IPS DF 4.7 (cell line): ENCODE measurements at regions not wholly inside any gene's neighbourhood (a gene's known extent, or its start where the extent isn't known, plus 50 kb on each side); places are given as distances from the start of the nearest gene placed in this dataset.

Experiments
- DNase-seq: peaks from one replicate; pipeline ENCODE4 v3.0.0-alpha.2; 2013; ENCODE audit warnings: low spot score; ENCODE audit errors: extremely low read depth

DNA sequence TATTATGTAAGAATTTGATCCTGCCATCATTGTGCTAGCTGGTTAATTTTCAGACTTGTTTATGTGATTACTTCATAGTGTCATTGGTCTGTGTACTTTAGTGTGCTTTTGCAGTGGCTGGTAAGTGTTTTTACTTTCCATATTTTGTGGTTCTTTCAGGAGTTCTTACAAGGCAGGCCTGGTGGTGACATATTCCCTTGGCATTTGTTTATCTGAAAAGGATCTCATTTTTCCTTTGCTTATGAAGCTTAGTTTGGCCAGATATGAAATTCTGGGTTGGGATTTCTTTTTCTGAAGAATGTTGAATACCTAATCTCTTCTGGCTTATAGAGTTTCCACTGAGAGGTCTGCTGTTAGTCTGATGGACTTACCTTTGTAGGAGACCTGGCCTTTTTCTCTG is 72.8 kb upstream of the MC4R start:
- no peak for DNase-seq

DNA sequence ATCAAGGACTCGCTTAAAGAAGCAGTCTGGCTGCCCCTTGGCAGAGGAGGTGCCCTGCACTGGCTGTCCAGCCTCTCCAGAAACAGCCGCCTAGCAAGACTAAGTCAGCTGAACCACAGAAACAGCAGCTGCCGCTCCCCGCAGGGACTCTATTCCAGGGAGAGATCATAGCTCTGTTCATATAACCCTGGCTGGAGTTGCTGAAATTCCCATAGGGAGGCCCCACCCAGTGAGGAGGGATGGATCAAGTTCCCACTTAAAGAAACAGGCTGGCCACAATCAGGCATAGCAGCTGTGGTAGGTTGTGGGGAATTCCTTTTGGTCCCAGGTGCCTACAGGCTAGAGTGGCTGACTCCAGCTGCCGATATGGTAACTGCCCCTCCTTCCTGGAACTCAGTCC is 74.2 kb upstream of the MC4R start:
- DNase-seq: no peak

DNA sequence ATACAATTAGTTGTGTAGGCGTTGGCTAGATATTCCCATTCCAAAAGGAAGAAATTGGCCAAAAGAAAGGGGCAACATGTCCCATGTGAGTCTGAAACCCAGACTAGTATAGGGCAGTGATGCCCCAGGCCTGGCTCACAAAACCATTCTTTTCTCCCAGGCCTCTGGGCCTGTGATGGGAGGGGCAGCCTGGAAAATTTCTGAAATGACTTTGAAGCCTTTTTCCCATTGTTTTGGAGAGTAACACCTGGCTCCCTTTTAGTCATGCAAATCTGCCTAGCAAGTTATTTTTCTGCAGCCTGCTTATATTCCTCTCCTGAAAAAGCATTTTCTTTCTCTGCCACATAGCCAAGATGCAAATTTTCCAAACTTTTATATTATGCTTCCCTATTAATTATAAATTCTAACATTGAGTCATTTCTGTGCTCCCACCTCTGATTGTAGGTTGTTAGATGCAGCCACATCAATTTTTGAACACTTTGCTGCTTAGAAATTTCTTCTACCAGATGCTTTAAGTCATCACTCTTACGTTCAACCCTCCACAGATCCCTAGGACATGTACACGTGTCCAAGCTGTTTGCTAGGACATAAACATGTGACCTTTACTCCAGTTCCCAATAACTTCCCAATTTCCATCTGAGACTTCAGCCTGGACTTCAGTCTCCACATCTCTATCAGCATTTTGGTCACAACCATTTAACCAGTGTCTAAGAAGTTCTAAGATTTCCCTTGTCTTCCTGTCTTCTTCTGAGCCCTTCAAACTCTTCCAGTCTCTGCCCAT is 76.1 kb upstream of the MC4R start:
- peak; percentile 28 for DNase-seq

DNA sequence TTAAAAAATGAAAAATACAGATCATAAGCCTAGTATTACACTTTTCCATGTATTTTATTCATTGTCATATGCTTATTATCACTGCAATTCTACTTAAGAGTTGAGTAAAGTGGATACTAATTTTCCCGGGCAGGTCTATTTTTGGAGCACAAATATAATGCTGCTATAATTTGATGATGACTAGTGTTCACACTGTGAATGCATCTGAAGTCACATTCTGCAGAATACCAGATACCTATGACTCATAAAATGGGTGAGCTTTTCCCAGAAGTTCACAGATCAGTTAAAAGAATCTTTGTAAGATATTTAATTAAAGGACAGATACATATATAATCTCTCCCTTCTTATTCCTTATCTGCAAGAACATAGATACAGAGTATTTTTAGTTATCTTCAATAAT is 79.8 kb upstream of the MC4R start:
- DNase-seq: no peak

DNA sequence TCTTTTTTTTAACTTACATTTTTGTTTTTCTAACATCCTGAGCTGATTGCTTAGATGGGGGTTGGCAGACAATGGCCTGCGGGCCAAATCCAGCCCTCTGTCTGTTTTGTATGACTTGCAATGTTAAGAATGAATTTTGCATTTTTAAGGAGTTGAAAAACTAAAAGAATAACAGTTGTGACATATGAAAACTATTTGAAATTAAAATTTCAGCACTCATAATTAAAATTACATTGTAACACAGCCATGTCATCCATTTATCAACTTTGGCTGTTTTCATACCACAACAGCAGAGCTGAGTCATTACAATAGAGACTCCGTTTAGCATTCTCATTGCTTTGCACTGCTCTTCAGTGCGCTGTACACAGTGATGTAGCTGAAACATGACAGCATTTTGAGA is 94.1 kb upstream of the MC4R start:
- no peak for DNase-seq

DNA sequence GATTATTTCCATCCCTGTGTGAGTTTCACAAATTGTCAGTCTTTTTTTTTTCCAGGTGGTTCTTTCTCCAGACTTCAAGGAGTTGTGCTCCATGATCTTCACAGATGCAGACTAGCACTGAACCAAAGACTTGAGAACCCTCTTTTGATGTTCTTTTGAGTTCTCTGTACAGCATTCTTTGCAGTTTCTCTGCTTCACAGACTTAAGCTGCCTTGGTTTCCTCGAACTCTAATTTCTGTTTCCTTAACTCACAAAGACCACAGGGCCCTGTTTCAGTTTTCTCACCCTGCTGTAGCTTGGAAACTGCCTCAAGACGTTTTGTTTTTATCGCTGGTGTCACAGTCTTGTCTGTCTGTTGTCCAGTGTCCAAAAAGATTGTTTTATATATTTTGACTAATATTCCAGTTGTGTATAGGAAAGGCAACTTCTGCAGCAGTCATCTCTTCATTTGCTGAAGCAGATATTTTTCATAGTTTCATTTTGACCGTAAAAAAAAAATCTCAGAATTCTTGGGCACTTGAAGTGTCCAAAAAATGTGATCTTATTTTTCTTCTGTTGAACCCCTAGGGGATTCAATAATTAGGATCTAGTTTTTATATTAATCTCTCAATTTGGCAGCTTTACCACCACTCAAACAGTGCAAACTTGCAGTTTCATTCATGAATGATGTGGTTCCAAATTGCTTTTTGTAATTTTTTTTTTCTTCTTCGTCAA is 97.0 kb upstream of the MC4R start:
- no peak for DNase-seq

DNA sequence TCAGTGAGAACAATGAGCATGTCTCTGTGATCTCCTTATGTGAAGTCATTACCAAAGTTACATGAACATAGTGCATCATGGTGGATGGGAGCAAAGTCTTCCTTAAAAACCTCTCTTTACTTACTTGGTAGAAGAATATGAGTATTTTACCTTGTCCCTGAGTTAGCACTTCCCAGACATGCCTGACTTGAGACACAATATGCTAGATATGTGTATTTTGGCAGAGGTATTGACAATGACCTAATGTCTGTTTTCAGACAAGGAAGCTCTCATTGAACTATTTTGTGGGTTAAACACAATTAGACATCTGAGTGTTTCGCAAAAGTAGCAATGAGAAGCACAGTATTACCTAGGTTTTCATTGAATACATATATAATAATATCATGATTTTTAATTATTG is 99.1 kb upstream of the MC4R start:
- no peak for DNase-seq

DNA sequence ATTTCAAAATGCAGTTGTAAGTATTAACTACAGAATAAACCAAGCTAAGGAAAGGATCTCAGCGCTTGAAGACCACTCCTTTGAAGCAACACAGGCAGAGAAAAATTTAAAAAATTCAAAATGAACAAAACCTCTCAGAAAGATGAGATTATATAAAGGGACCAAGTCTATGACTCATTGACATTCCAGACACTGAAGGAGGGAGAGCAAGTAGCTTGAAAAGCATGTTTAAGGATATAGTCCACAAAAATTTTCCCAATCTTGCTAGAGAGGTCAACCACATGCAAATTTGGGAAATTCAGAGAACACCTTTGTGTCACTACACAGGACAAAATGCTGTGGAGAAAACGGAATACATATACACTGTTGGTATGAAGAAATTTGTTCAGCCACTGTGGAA is 112.6 kb upstream of the MC4R start:
- no peak for DNase-seq

DNA sequence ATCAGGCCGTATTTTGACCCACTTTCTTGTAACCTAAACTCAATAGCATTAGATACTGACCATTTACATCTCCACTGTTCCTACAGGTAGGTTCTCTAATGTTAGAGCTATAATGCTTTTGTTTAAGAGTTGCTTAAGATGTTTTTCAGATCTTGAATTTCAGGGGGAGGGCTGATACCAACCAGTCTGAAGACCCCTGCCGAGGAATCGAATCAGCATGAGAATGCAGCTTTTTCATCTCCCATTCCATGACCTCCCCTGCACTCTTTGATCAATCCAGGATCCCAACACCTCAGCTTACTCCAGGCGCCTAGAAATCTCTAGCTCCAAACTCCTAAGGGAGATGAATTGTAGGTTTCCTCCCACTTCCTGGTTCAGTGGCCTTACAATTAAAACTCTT is 120.5 kb upstream of the MC4R start:
- peak; percentile 22 for DNase-seq

DNA sequence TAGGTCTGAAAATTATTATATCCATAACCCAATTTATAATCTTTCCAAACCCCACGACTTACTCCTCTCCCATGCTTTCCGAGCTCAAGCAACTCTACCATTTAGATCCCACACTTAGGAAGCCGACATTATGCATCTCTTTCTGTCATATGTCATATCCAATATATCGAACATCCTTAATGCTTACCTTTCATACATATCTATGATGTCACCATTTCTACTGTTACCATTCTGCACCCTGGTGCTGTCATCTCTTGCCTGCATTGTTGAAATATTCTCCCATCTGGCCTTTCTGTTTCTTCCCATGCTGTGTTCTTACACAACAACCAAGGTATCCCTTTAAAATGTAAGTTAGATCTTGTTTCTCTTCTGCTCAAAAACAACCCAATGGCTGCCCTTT is 127.1 kb upstream of the MC4R start:
- DNase-seq: no peak

DNA sequence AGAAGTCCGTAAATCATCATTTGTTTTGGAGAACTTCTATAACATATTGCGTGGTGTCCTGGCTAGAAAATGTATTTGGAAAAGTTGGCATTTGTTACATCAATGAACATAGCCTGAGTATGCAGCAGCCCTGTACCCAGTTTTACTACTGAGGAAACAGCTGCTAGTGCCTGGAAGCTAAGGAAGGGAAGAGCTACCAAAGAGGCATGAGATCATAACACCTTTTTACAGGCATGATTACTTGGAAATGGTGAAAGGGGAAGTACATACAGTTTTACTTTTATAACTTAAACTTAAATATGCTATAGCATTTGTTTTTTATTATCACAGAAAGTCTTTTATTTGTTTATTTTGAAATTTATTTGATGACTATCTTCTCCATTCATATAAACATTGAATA is 128.4 kb upstream of the MC4R start:
- DNase-seq: no peak

DNA sequence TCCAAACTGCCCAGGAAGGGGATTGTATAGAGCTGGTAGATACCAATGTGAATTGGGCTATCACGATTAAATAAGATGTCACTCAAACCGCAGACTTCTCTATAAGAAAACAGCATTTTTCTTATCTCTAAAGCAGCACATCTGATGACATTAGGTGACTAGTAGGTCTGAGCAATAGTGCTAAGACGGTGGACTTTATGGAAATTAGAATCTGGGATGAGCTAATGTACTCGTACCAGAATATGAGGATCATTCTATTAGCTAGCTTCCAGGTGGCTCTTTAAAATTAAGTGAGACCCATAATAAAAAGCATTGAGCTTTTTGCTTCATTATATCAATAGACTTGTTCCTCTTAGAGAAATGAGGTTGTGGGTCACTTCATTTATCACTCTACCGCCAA is 130.0 kb upstream of the MC4R start:
- DNase-seq: no peak

DNA sequence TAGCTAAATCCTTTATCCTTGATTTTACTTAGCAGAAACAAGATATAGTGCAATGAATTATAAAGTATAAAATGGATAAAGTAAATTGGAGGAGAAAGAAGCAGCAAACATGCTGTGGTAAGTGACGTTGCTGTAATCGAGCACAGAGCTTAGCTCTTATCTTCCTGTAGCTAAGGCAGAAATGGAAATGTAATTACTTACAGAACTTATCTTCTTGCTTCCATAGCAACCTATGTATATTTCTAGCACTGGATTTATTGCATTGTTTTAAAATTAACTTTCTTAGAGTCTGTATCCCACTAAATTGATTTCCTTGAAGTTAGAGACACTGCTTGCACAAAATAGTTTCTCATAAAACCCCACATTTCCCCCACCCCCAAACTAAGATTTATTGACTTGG is 130.6 kb upstream of the MC4R start:
- DNase-seq: no peak

DNA sequence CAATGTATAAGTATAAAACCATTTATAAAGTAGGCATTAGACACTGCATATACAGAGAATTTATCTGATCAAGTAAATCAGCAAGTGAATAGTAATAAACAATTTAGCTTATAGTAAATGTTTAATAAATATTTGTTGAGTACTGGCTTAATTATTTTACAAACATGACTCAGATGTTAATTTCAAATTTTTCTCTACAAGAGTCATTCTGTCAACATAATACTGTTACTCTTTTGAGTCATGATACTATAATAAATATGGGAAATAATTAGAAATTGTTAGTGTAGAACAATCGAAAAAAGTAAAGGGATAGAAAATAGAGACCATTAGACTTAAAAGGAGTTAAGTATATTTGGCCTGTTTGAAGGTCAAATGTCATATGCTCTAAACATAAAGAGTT is 133.6 kb upstream of the MC4R start:
- no peak for DNase-seq

DNA sequence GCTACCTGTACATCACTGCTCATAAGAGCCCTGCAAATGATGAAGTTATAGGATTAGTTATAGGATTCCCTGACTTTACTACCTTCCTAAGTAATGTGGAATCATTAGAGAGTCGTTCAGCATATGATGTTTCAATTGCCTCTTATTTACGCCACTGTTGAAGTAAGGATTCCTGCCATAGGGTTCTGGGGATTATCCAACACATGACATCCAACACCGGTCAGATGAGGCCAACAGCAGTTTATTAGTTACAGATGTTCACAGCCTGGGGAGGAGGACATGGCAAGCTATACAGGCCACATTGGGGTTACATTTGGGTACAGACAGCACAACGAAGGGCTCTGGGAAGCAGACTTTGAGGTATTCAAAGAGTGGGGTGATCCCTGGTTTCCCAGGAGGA is 134.1 kb upstream of the MC4R start:
- DNase-seq: no peak

DNA sequence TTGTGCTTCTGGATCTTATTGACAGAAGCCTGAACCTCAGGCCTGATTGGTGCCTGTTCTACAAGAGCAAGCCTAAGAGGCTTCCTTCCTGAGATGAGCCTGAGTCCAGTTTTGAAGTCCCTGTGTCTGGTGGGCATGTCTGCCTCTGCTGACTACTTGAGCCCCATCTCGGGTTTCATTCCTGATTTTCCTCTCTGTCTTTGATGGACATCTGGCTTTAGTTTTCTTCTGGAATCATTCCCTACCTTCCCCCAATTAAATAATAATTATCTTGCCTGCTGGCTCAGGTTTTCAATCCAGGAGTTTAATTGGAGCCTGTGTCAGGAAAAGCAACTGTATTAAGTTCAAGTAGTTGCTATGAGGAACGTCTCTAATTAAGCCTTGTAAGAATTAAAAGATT is 135.5 kb upstream of the MC4R start:
- no peak for DNase-seq

DNA sequence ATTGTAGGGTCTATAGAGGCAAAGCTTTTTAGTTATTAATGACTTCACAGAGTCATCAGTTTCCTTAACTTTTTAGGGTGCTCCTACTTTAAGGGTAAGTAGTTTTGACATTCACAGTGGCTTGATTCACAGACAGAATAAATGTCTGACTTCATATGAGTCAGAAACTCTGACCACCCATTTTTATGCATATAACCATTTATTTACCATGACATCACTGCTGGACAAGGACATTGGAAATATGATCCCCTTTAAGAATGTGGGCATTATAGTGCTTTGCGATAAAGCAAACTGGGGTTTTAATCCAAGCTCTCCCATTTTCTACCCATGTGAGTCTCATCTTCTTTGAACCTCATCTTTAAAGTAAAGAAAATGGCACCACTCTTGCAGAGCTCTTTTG is 162.0 kb upstream of the MC4R start:
- DNase-seq: no peak

DNA sequence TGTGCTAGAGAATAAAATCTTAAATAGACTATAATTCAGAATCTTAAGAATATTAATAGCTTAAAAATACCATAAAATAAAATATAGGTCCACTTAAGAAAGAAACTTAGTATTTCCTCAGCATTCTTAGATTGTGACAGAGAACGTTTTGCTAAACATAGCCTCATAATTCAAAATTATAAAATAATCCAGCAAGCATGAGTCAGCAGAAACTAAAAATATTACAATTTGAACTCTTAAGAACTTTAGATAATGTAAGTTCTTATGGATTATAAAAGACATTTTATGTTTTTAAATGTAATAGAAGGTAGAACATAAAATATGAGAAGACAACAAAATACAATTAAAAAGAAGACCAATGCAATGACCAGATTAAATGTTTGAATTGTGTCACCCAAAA is 164.5 kb upstream of the MC4R start:
- no peak for DNase-seq

DNA sequence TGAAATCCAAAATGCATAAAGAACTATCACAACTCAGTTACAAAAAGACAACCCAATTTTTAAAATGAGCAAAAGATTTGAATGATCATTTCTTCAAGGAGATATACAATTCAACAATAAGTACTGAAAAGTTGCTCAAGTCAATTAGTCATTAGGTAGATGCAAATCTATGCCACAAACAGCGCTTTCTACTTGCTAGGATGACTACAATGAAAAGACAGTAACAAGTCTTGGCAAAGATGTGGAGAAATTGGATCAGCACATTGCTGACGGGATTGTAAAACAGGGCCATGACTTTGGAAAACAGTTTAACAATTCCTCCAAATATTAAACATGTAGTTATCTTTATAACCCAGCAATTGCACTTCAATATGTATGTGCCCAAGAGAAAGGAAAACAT is 166.3 kb upstream of the MC4R start:
- no peak for DNase-seq

DNA sequence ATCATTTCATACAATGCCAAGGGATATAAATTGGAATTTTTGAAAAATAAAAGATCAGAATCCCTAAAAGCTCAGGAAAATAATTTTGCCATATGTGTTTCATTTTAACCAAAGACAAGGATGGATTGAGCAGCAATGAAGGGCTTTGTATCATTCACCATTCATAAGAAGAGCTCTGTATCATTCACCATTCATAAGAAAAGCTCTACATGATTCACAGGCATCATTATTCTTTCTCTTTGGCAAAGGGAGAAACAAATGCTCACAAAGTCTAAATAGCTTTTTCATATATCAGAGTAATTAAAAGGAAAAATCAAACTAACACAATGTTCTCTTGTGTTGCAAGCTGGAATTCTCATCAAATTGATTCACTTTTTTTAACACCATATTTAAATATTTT is 169.1 kb upstream of the MC4R start:
- no peak for DNase-seq

DNA sequence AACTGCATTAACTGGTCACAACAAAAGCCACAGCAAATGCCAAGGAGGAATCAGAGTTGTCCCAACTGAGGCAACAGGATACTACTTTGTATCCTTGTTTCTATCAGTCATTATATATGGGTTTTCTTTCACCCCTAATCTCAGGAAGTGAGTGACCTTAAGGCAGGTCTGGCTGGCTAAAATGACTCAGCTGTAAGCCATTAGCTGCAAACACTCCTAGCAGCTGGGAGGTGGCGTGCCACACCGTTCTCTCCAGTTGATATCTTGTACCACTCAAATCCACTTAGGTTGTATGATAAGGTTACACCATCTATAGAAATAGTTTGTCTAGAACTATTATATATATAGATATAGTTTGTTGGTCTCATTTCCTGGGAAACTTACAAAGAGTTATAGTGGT is 171.1 kb upstream of the MC4R start:
- no peak for DNase-seq

DNA sequence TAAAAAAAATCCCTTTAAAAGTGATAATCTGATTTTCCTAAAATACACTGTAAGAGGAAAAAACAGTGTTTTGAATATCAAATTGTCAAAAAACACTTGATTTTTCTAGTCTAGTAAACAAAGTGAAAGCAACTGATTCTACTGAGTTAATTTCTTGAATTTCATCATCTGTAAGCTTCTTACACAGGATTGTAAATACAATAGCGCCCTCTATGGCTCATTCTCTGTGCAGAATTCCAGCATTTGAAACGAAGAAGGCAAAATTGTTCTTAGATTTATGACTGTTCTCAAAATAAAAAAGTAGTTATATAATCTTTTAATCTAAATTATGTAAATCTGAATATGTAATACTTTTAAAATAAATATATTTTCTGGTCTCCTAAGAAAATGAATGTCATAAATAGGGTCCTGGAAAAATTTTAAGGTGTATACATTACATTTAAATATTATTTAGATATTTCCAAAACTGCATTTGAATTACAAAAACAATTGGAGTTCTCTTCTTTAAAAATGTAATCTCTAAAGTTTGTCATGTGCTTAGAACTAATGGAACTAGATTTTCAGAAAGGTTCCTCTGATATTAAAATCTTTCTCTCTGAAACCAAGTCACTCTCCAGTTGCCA is 176.9 kb upstream of the MC4R start:
- peak; percentile 11 for DNase-seq

DNA sequence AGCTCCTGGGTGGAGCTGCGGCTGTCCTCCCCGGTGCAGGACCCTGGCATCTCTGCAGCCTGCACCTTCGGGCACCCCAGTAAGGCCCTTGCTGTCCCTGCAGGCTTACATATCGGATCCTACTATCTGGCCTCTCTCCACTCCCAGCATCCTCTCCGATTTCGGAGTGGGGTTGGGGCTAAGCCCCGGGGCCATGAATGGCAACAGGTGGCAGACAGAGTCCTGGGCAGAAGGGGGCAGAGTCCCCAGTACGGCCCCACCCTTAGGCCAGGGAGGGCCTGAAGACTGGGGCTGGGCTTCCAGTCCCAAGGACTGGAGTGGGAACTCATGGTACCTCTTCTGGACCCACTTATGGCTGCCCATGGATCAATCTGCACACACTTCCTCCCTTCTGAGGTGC is 180.4 kb upstream of the MC4R start:
- no peak for DNase-seq
